GM18505 (cell line): ENCODE measurements at regions not wholly inside any gene's neighbourhood (a gene's known extent, or its start where the extent isn't known, plus 50 kb on each side); places are given as distances from the start of the nearest gene placed in this dataset.

Source experiments
- ATAC-seq: cut with Tn5 transposase; IDR thresholded peaks from one replicate; pipeline ENCODE4 v1.9.1; 2021; ENCODE audit not compliant: unreplicated experiment
- POLR2A ChIP-seq: IDR thresholded peaks from 4 replicates; pipeline ENCODE4 v1.6.1; 2011; ENCODE audit warnings: borderline replicate concordance; ENCODE audit not compliant: insufficient read depth, insufficient read length; ENCODE audit errors: extremely low read depth

GRCh38 chr6:155611742-155612141 lies 156.1 kb upstream of the NOX3 start:
- ATAC-seq: no peak

GRCh38 chr6:155604991-155605390 lies 149.4 kb upstream of the NOX3 start:
- ATAC-seq: no peak
- TF ChIP-seq POLR2A: no peak

More at GRCh38 chr6:155611742-155612141, 156.1 kb upstream of the NOX3 start:
- no peak for TF ChIP-seq POLR2A

GRCh38 chr6:155599561-155599960 lies 143.9 kb upstream of the NOX3 start:
- TF ChIP-seq POLR2A: no peak

GRCh38 chr6:155599160-155599559 lies 143.5 kb upstream of the NOX3 start:
- no peak for ATAC-seq
- no peak for TF ChIP-seq POLR2A

More at GRCh38 chr6:155599561-155599960, 143.9 kb upstream of the NOX3 start:
- no peak for ATAC-seq

- TF ChIP-seq POLR2A: no peak
- ATAC-seq: no peak
Observed at GRCh38 chr6:155595284-155595683, 139.6 kb upstream of the NOX3 start.

- TF ChIP-seq POLR2A: no peak
- ATAC-seq: no peak
Observed at GRCh38 chr6:155591741-155592140, 136.1 kb upstream of the NOX3 start.

GRCh38 chr6:155589190-155589589 lies 133.6 kb upstream of the NOX3 start:
- ATAC-seq: no peak
- no peak for TF ChIP-seq POLR2A

GRCh38 chr6:155587817-155588216 lies 132.2 kb upstream of the NOX3 start:
- ATAC-seq: no peak
- TF ChIP-seq POLR2A: no peak

- no peak for ATAC-seq
- no peak for TF ChIP-seq POLR2A
Observed at GRCh38 chr6:155586090-155586489, 130.5 kb upstream of the NOX3 start.

- TF ChIP-seq POLR2A: no peak
- ATAC-seq: no peak
Observed at GRCh38 chr6:155584006-155584405, 128.4 kb upstream of the NOX3 start.

- no peak for TF ChIP-seq POLR2A
- ATAC-seq: no peak
Observed at GRCh38 chr6:155582016-155582991, 126.7 kb upstream of the NOX3 start.

GRCh38 chr6:155580904-155581303 lies 125.3 kb upstream of the NOX3 start:
- no peak for TF ChIP-seq POLR2A
- no peak for ATAC-seq

GRCh38 chr6:155578251-155578650 lies 122.6 kb upstream of the NOX3 start:
- no peak for TF ChIP-seq POLR2A
- no peak for ATAC-seq

GRCh38 chr6:155561966-155562364 lies 106.3 kb upstream of the NOX3 start:
- no peak for TF ChIP-seq POLR2A
- no peak for ATAC-seq
